Erythroblast (primary cell): ENCODE measurements at regions not wholly inside any gene's neighbourhood (a gene's known extent, or its start where the extent isn't known, plus 50 kb on each side); places are given as distances from the start of the nearest gene placed in this dataset.

Source experiments
- DNase-seq, 2 experiments: peaks; one replicate each; lab custom pipeline; 2025; lab: John Stamatoyannopoulos, UW
- GATA1 ChIP-seq: IDR thresholded peaks from 2 replicates; pipeline ENCODE4 v1.6.1; 2011; ENCODE audit warnings: low read depth, mild to moderate bottlenecking, control low read depth, low read length, moderate library complexity
- POLR2A ChIP-seq: IDR thresholded peaks from 2 replicates; pipeline ENCODE4 v1.6.1; 2011; ENCODE audit warnings: mild to moderate bottlenecking, low read length

DNA sequence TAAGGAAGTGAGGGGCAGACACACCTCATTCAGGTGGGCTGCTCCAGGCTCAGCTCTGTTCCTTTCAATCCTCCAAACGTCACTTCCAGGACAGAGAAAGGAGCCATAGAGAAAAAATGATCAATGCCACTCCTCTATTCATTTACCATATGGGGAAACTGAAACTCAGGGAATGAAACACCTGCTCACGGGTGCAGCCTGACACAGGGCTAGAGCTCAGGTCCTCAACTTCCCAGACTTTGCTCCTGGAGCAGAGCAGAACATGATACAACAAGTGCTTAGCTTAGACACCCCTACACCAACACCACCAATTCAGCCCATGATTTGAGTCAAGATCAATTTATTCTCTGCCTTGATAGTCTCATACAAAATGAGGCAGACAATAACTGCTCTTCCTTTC, 58.5 kb upstream of the LPP start:
- no peak for DNase-seq
- TF ChIP-seq POLR2A: no peak
- no peak for TF ChIP-seq GATA1

DNA sequence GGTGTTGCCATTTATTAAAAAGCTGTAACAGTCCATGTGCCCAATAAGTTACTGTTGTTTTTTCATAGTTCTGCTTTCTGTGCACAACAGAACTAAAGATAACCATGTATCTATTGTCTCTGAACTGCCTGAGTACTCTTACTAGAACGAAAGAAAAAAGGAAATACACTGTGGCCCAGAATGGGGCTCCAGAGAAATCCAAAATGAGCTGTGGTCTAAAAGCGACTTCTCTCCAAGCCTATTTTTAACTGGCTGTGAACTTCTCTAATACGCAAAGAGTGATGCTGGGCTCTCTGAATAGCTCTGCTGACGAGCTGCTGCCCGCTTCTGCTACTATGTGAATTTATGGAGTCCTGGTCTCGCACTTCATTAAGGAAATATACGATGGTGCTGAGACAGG, 56.2 kb upstream of the LPP start:
- DNase-seq: no peak

DNA sequence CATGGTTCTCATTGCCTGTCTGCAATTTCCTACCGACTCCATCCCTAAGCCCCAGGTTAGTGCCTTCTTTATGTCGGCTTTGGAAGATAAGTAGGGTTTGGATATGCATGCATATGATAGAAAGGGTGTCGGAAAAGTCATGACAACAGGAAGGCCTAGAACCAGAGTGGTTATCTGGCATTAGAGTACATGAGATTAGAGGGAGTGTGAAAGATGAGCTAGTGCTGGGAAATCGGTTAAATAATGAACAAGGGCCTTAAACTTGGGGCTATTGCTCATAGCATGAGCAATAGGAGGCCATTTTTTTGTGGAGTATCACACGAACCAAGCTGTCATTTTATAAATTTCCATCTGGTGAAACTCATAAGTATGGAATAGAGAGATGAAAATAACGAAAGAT, 54.0 kb upstream of the LPP start:
- no peak for DNase-seq
- TF ChIP-seq POLR2A: no peak
- TF ChIP-seq GATA1: no peak

More for the DNA sequence above, 56.2 kb upstream of the LPP start:
- TF ChIP-seq POLR2A (no peak), GATA1 (no peak)

DNA sequence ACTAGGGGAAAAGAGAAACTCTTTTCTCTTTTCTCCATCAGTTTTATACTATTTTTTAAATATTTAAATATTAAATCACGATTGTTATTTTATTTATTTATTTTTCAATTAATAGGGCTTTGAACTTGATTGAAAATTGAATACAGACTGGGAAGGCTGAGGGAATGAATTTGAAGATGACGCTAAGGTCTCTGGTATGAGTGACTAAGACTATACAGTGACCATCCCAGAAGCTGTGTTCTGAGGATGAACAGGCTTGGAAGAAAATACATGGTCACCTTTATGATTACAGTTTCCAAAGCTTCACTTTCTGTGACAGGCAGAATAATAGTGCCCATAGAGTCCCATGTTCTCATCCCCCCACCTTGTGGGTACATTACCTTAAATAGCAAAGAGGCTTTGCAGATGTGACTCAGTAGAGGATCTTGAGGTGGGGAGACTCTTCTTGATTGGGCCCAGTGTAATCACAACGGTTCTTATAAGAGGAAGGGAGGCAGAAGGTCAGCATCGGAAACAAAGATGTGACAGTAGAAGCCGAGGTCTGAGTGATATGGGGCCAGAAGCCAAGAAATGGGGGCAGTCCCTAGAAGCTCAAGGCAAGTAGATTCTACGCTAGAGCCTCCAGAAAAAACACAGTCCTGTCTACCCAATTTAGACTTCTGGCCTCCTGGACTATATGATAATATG, 51.0 kb upstream of the LPP start:
- TF ChIP-seq POLR2A (no peak), GATA1 (no peak)
- no peak for DNase-seq

DNA sequence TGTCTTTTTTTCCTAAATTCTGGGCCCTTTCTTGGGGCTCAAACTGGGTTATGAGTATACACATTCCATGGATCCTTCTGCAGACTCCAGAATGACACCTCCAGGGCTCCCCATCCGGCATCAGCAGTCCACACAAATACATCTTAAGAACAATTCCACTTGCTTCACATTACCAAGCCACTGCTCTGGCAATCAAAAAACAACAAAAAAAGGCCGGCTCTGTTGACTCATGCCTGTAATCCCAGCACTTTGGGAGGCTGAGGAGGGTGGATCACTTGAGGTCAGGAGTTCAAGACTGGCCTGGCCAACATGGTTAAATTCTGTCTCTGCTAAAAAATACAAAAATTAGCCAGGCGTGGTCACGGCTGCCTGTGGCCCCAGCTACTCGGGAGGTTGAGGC, 49.9 kb upstream of the LPP start:
- no peak for TF ChIP-seq GATA1
- no peak for TF ChIP-seq POLR2A
- no peak for DNase-seq
